Panc1 (cell line): ENCODE measurements at regions not wholly inside any gene's neighbourhood (a gene's known extent, or its start where the extent isn't known, plus 50 kb on each side); places are given as distances from the start of the nearest gene placed in this dataset.

Experiments used
- ATAC-seq: fragments of 200-7000 bp; cut with Tn5 transposase; 2 replicates; pipeline ENCODE4 v1.9.1; 2020; ENCODE audit warnings: mild to moderate bottlenecking, moderate library complexity
- BruUV-seq: library from RNA; stranded (reverse); fragments of 400-500 nt; replicated peaks from 2 replicates; lab custom pipeline; 2021; lab: Mats Ljungman, UMichigan
- CTCF ChIA-PET: fragments of 300-600 bp; sonication (Branson Sonifier 250); formaldehyde crosslinking; loops from one replicate; lab custom pipeline; 2022; ENCODE audit warnings: antibody characterized with exemption; lab: Charles Lee
- POLR2A ChIA-PET: fragments of 300-600 bp; sonication (Branson Sonifier 250); formaldehyde crosslinking; loops from one replicate; lab custom pipeline; 2022; ENCODE audit warnings: antibody characterized with exemption; lab: Charles Lee
- DNase-seq: peaks from one replicate; pipeline ENCODE4 v3.0.0-alpha.2; 2010; ENCODE audit warnings: low read depth, low spot score
- H3K27ac ChIP-seq: 2 replicates; pipeline ENCODE4 v1.5.1; 2011; ENCODE audit warnings: mild to moderate bottlenecking, low read length, inconsistent platforms
- H3K27me3 ChIP-seq: fragments of 200-500 bp; sonication (Bioruptor generic); 2 replicates; pipeline ENCODE4 v1.6.0; 2014; ENCODE audit warnings: low read length, inconsistent platforms; ENCODE audit not compliant: control insufficient read depth, insufficient read depth
- H3K36me3 ChIP-seq: fragments of 200-500 bp; sonication (Bioruptor generic); 2 replicates; pipeline ENCODE4 v1.5.1; 2014; ENCODE audit warnings: inconsistent platforms, mild to moderate bottlenecking, low read length, moderate library complexity; ENCODE audit not compliant: control insufficient read depth, insufficient read depth
- H3K4me1 ChIP-seq: 2 replicates; pipeline ENCODE4 v1.5.1; 2011; ENCODE audit warnings: inconsistent platforms, mild to moderate bottlenecking, low read length, moderate library complexity; ENCODE audit not compliant: control insufficient read depth, insufficient read depth
- H3K4me3 ChIP-seq, 2 experiments: 2 replicates each; pipeline ENCODE4 v1.5.1; 2011 to 2012; ENCODE audit warnings: low read depth in 2 of 2, low read length in 2 of 2, mild to moderate bottlenecking in 2 of 2, inconsistent platforms in 1 of 2, moderate library complexity in 1 of 2
- H3K9me3 ChIP-seq: fragments of 200-500 bp; sonication (Bioruptor generic); 2 replicates; pipeline ENCODE4 v1.5.1; 2014; ENCODE audit warnings: low read depth, mild to moderate bottlenecking, inconsistent platforms, low read length, moderate library complexity; ENCODE audit not compliant: control insufficient read depth, insufficient read depth
- POLR2AphosphoS5 ChIP-seq: IDR thresholded peaks from 2 replicates; pipeline ENCODE4 v1.6.1; 2012; ENCODE audit warnings: mild to moderate bottlenecking, low read depth, low read length, moderate library complexity
- SIN3A ChIP-seq: IDR thresholded peaks from 2 replicates; pipeline ENCODE4 v1.6.1; 2012; ENCODE audit warnings: low read depth, mild to moderate bottlenecking, low read length, moderate library complexity, borderline replicate concordance; ENCODE audit not compliant: insufficient read depth
- TCF7L2 ChIP-seq: IDR thresholded peaks from 2 replicates; pipeline ENCODE4 v1.6.1; 2011; ENCODE audit warnings: mild to moderate bottlenecking, low read depth, low read length, inconsistent platforms
- in situ Hi-C: cut with HindIII; loops from 2 replicates; pipeline ENCODE4 v1.10.0; 2016; ENCODE audit warnings: low sequenced_read_pairs, low pct_unique_long_range_greater_than_20kb
- intact Hi-C: fragments of 100-400 bp; cut with micrococcal nuclease; formaldehyde crosslinking; loops from one replicate; pipeline ENCODE4 v1.10.0; 2022; ENCODE audit not compliant: unreplicated experiment
- TF ChIP-seq, protein P1 (sequence below): fragments of 450-650 bp; IDR thresholded peaks from 2 replicates; pipeline ENCODE4 v1.5.1; 2017; ENCODE audit warnings: mild to moderate bottlenecking
- TF ChIP-seq, protein P2 (sequence below), 2 experiments: IDR thresholded peaks; 2 replicates each; pipeline ENCODE4 v1.6.1; 2011 to 2012; ENCODE audit warnings: low read depth in 2 of 2, control low read depth in 1 of 2, low read length in 1 of 2, mild to moderate bottlenecking in 1 of 2, moderate library complexity in 1 of 2; ENCODE audit not compliant: insufficient read depth in 1 of 2

- DNase-seq: no peak
- BruUV-seq: no TSS peak
- intact Hi-C loops: no loop called here
Observed at GRCh38 chr3:162391301-162391700, 894.7 kb downstream of the OTOL1 start.

GRCh38 chr3:162395496-162395895 lies 898.9 kb downstream of the OTOL1 start:
- H3K27me3 ChIP-seq: no peaks in the 10 kb centered on the region
- ATAC-seq: no peak
- in situ Hi-C loops: no loop called here
- TF ChIP-seq, protein P1, sequence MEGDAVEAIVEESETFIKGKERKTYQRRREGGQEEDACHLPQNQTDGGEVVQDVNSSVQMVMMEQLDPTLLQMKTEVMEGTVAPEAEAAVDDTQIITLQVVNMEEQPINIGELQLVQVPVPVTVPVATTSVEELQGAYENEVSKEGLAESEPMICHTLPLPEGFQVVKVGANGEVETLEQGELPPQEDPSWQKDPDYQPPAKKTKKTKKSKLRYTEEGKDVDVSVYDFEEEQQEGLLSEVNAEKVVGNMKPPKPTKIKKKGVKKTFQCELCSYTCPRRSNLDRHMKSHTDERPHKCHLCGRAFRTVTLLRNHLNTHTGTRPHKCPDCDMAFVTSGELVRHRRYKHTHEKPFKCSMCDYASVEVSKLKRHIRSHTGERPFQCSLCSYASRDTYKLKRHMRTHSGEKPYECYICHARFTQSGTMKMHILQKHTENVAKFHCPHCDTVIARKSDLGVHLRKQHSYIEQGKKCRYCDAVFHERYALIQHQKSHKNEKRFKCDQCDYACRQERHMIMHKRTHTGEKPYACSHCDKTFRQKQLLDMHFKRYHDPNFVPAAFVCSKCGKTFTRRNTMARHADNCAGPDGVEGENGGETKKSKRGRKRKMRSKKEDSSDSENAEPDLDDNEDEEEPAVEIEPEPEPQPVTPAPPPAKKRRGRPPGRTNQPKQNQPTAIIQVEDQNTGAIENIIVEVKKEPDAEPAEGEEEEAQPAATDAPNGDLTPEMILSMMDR: no peak
- TF ChIP-seq TCF7L2: no peak
- no peak for TF ChIP-seq POLR2AphosphoS5
- TF ChIP-seq SIN3A: no peak
- TF ChIP-seq, protein P2, sequence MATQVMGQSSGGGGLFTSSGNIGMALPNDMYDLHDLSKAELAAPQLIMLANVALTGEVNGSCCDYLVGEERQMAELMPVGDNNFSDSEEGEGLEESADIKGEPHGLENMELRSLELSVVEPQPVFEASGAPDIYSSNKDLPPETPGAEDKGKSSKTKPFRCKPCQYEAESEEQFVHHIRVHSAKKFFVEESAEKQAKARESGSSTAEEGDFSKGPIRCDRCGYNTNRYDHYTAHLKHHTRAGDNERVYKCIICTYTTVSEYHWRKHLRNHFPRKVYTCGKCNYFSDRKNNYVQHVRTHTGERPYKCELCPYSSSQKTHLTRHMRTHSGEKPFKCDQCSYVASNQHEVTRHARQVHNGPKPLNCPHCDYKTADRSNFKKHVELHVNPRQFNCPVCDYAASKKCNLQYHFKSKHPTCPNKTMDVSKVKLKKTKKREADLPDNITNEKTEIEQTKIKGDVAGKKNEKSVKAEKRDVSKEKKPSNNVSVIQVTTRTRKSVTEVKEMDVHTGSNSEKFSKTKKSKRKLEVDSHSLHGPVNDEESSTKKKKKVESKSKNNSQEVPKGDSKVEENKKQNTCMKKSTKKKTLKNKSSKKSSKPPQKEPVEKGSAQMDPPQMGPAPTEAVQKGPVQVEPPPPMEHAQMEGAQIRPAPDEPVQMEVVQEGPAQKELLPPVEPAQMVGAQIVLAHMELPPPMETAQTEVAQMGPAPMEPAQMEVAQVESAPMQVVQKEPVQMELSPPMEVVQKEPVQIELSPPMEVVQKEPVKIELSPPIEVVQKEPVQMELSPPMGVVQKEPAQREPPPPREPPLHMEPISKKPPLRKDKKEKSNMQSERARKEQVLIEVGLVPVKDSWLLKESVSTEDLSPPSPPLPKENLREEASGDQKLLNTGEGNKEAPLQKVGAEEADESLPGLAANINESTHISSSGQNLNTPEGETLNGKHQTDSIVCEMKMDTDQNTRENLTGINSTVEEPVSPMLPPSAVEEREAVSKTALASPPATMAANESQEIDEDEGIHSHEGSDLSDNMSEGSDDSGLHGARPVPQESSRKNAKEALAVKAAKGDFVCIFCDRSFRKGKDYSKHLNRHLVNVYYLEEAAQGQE (IDR thresholded peaks at IDR 0.05; ENCODE audit: insufficient read depth in 1 of 2, low read depth in 2 of 2, low read length in 1 of 2): no peak
- intact Hi-C loops: no loop called here
- DNase-seq: no peak
- H3K36me3 ChIP-seq: no peaks in the 10 kb centered on the region
- H3K27ac ChIP-seq: no peak overlapping the region
- no peak overlapping the region for H3K4me3 ChIP-seq
- H3K4me1 ChIP-seq: no peaks in the 10 kb centered on the region
- ChIA-PET CTCF (no interaction called here), POLR2A (no interaction called here)
- H3K9me3 ChIP-seq: no peaks in the 10 kb centered on the region; the same call in 1 of the 2 replicates
- no TSS peak for BruUV-seq

More at GRCh38 chr3:162391301-162391700, 894.7 kb downstream of the OTOL1 start:
- no peak for ATAC-seq
- H3K27ac ChIP-seq: no peak overlapping the region
- CTCF ChIA-PET: no interaction called here
- in situ Hi-C loops: no loop called here
- no peaks in the 10 kb centered on the region for H3K4me1 ChIP-seq
- no peak overlapping the region for H3K4me3 ChIP-seq
- TF ChIP-seq, protein P2 (IDR thresholded peaks at IDR 0.05; ENCODE audit: insufficient read depth in 1 of 2, low read depth in 2 of 2, low read length in 1 of 2): no peak
- POLR2A ChIA-PET: no interaction called here
- no peaks in the 10 kb centered on the region for H3K27me3 ChIP-seq
- H3K9me3 ChIP-seq: no peaks in the 10 kb centered on the region
- H3K36me3 ChIP-seq: no peaks in the 10 kb centered on the region
